Activated CD4-positive, alpha-beta T cell treated with anti-CD3 and anti-CD28 coated beads for 24 hours (primary cell): ENCODE measurements at regions not wholly inside any gene's neighbourhood (a gene's known extent, or its start where the extent isn't known, plus 50 kb on each side); places are given as distances from the start of the nearest gene placed in this dataset.
A peak's percentile ranks its signal among the peaks of the same experiment; 100 is the strongest.
"Not testable (repeated sequence)": the region's sequence is repeated elsewhere in the genome, so short reads cannot be mapped to it uniquely, and the experiment has no call there.

Experiments used
- DNase-seq, 2 donors: peaks; one replicate each; pipeline ENCODE4 v3.0.0-alpha.2; 2020; ENCODE audit warnings: low read depth in 2 of 2

- DNase-seq: no peak
Observed at GRCh38 chr2:38243186-38243880, 133.7 kb downstream of the ATL2 start.

- DNase-seq: no peak
Observed at GRCh38 chr2:38239452-38239851, 137.6 kb downstream of the ATL2 start.

- DNase-seq: not testable (repeated sequence)
Observed at GRCh38 chr2:38238705-38239104, 138.4 kb downstream of the ATL2 start.

GRCh38 chr2:38237311-38237710, 139.8 kb downstream of the ATL2 start:
- DNase-seq: no peak

- no peak for DNase-seq
Observed at GRCh38 chr2:38233231-38233983, 143.7 kb downstream of the ATL2 start.

GRCh38 chr2:38232454-38232853, 144.6 kb downstream of the ATL2 start:
- DNase-seq: no peak

- no peak for DNase-seq
Observed at GRCh38 chr2:38230756-38231155, 146.3 kb downstream of the ATL2 start.

- no peak for DNase-seq
Observed at GRCh38 chr2:38228753-38229152, 148.3 kb downstream of the ATL2 start.

GRCh38 chr2:38224821-38225437, 149.0 kb upstream of the CYP1B1 start:
- no peak for DNase-seq

- no peak for DNase-seq
Observed at GRCh38 chr2:38224181-38224580, 148.2 kb upstream of the CYP1B1 start.

- DNase-seq: no peak
Observed at GRCh38 chr2:38223256-38223655, 147.3 kb upstream of the CYP1B1 start.

GRCh38 chr2:38220164-38220563, 144.2 kb upstream of the CYP1B1 start:
- DNase-seq: no peak

- DNase-seq: no peak
Observed at GRCh38 chr2:38218995-38219394, 143.0 kb upstream of the CYP1B1 start.

- no peak for DNase-seq
Observed at GRCh38 chr2:38218591-38218991, 142.6 kb upstream of the CYP1B1 start.

- DNase-seq: no peak
Observed at GRCh38 chr2:38217401-38218188, 141.6 kb upstream of the CYP1B1 start.

- no peak for DNase-seq
Observed at GRCh38 chr2:38216886-38217285, 140.9 kb upstream of the CYP1B1 start.

GRCh38 chr2:38215993-38216392, 140.0 kb upstream of the CYP1B1 start:
- no peak for DNase-seq

- no peak for DNase-seq
Observed at GRCh38 chr2:38215522-38215921, 139.6 kb upstream of the CYP1B1 start.

- peak in 1 of 2 donors; percentile 2 for DNase-seq
Observed at GRCh38 chr2:38214209-38214717, 138.3 kb upstream of the CYP1B1 start.

GRCh38 chr2:38213619-38214167, 137.7 kb upstream of the CYP1B1 start:
- DNase-seq: no peak

GRCh38 chr2:38212312-38212711, 136.4 kb upstream of the CYP1B1 start:
- DNase-seq: no peak

GRCh38 chr2:38207168-38207567, 131.2 kb upstream of the CYP1B1 start:
- no peak for DNase-seq
